SK-N-DZ (cell line): ENCODE measurements at regions not wholly inside any gene's neighbourhood (a gene's known extent, or its start where the extent isn't known, plus 50 kb on each side); places are given as distances from the start of the nearest gene placed in this dataset.
"Not testable (repeated sequence)": the region's sequence is repeated elsewhere in the genome, so short reads cannot be mapped to it uniquely, and the experiment has no call there.

ENCODE experiments used
- DNase-seq: peaks from one replicate; pipeline ENCODE4 v3.0.0-alpha.2; 2015; ENCODE audit warnings: low spot score

DNA sequence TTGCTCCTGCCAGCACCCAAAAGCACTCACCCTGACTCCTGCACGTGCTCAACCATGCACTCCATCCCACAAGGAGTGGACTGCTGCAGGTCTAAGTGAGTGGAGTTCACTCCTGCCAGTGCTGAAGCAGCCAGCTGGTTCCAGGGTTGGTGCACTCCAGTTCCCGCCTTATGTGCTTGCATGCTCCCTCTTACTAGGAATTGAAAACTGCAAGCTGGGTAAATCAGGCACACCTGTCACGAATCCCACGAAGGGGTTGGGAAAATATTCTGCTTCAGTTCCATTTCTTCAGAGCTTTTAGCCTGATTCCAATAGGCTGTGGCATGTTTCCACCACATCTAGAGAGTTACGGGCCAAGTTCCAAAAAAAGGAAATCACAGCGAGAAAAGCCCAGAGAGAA, 1365.5 kb upstream of the CHAC2 start:
- no peak for DNase-seq

DNA sequence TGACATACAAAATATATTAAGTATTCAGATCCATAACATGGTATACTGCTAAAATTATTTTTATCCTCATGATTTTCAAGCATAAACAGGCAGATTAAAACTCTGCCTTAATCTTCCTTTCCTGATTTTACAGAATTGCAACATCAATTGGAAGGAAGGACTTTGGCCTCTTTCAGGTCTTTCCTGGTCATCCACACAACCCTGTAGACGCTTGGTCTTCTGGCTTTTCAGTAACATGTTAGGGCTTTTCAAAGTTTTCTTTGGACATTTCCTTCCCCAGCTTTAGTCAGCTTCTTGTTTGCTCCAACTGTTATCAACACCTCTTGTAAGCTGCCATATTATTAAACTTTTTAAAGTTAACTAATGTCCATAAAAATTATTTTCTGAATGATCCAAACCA, 1364.9 kb upstream of the NRXN1 start:
- DNase-seq: no peak

DNA sequence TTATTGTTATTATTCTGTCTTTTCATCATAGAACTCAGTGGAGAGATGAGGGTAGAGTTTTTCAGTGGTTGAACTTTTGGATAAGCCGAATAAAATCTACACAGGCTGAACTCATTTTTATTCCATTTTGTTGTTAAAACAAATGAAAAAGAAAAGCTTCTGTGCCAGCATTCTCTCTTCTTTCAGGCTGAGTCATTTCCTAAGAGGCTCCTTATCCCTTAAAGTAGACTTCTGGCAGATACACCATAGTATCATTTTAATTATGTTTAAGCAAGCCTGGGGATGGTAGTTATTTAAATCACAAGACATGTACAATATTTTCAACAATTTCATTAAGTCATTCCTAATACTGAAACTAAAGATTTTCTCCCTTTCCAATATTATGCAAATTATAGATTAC, 1364.0 kb upstream of the NRXN1 start:
- DNase-seq: no peak

DNA sequence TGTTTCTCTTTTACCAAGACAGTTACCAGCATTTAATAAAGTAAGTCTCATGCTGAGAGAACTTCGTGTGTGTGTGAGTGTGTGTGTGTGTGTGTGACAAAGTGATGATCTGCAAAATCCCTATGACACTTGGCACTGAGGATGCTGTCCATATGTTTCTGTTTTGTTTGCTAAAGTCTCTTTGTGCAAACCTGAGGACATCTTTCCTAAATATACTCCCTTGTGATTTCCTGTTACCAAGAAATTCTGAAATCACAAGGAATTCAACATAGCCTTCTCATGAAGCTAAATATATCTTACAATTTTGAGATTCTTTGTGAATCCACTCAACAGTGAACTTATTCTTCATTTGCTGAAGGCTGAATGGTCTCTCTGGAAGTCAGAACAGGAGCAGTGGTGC, 1359.7 kb upstream of the NRXN1 start:
- DNase-seq: no peak

DNA sequence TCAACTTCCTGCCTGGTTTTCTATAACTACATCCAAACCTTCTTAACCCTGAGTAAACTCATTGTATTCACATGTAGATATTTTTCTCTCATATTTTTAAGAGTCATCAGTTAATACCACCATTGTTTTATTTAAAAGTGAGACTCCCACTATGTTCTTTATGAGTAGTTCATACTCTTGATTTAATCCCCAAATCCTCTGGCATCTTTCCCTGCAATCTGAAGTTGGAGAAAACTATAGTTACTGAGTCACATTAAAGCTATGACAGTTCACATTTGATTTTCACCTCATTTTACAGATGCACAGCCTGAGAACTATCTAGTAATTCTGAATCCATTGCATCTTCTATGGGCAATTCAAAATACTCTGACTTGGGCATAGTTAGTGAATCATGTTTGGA, 1358.7 kb upstream of the NRXN1 start:
- no peak for DNase-seq

DNA sequence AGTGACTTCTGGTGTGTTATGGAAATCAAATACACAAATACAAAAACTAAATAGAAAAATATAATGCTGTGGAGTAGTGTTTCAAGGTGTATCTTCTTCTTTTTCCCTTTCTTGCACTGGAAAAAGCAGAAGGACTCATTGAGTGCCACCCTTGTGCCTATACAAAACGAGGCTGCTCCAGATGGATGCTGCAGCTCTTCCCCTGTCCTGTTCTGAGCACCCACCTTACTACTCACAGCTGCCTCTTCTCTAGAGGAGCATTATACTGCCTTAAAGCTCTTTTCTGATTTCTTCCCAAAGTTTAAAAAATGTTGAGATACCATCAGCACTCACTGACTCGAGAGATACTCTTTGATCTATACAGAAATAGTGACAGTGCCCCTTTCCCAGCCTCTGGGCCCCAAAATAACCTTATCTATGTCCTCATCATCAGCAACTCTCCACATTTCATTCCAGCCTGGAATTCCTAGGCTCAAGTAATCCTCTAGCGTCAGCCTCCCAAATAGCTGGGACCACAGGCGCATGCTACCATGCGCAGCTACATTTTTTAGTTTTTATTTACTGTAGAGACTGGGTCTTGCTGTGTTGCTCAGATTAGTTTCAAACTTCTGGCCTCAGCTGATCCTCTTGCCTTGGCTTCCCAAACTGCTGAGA, 1356.1 kb upstream of the NRXN1 start:
- no peak for DNase-seq

DNA sequence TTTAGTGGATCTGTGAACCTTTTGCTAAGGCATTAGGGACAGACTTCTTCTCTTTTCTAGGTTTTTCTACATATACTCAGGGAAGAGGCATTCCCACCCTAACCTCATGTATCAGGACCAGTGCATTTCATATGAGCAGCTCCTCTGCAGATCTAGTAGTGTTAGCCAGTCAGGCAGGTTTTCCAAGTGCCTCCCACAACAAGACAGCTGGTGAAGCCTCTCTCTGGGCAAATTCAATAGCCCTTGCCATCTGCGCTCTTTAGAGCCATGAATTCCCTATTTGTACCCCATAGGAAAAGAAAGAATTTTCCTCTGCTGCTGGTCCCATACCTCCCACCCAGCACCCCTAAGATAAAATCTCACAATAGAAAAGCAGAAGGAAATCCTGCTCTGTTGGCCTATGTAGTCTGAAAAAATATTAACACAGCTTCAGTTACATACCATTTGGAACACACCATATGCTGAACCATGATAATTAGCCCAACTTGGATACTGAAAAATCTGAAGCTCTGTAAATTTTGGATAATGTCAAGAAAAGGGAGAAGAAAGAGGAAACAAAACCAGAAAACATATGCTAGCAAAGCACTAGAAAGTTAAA, 1354.6 kb upstream of the NRXN1 start:
- DNase-seq: no peak

DNA sequence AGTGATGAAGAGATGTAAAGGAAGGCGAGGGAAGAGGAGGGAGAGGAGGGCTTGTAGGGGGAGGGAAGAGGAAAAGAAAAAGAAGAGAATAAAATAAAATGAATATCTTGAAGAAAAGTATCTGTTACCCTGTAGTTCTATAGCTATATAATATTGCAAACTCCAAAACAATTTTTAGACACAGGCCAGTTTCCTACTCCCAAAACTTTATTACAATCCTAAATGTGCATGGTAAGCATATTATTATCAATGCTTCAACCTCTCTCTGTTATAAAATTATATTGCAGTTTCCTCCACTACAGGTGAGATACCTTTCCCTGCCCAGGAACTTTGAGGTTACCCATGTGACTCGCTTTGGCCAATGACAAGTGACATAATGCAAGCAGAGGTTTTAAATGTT, 1351.6 kb upstream of the NRXN1 start:
- DNase-seq: no peak

DNA sequence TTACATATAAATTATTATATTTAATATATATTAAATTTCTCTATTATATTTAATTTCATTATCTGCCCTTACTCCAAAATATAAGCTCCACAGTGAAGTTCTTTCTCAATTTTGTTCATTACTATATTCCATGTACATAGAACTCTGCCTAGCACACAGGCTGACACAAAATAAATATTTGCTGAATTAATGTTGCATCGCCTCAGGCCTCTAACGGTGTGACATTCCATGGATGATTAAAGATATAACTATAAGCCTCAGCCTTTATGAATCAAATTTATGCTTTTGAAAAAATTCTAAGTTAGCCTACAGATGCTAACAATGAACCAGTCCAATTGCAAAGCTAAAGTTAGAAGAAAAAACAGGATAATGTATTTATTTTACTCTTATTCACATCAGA, 1337.2 kb upstream of the NRXN1 start:
- DNase-seq: no peak

DNA sequence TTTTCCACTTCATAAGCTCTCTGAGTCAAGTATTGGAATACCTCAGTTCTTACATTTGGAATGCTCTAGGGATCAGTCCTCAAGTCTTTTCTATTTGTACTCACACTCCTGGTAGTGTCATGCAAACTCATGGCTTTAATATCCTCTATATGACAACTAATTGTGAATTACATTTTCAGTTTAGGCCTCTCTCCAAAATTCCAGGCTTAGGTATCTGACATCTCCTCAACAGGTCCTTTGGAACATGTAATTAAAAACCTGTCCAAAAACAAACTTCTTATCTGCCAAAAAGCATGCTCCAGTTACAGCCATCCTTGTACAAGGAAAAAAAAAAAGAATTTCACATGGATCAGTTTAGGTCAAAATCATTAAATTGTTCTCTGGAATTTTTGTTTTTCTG, 1336.2 kb upstream of the NRXN1 start:
- no peak for DNase-seq

DNA sequence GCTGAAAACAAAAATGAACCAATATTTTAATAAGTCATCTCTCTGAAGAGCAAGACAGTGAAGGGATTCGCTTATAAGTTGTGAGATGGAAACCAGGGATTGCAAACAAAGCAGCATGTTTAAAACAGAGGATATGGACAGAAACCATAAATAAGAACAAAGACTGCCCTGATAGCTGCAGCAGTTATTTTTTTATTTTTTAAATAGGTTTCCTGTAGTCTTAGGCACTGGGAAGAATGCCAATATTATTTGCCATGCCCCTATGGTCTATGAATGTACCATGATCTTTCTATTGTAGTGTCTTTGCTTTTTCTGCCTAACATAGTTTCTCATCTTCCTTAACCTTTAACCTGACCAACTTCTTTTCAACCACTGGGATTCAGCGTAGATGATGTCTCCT, 1334.0 kb upstream of the NRXN1 start:
- no peak for DNase-seq

DNA sequence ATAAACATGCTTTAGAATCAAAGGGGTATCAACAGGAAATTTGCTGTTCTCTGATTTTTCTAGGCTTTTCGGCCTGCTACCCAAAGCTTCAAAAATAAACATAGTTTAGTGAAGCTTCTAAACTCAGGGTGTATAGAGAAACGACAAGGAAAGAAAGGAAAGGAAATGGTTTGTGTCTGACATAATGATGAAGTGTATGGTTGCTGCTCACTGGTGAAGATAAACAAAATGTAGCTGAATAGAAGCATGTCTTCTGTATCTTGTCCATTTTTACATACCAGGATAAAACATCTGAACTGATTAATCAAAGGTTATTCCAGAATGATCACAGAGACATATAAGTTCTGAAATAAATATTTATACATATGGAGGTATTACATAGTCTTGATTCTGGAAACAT, 1324.6 kb upstream of the NRXN1 start:
- DNase-seq: no peak

DNA sequence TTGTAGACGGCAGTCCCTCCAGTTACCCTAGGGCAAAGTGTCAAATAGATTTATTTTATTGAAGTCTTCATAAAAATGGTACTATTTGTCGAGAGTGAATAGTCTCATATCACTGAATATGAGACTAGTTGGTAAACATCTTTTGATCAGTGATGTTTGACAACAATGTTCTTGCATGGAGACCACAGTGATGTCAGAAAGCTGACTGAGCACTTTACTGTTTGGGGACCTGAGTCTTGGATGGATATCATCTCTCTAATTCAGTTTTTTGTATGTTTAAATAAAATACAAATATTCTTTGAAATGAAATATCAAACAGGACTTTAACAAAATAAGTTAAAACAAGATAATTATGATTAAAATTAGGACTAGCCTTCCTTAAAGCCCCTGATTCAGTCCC, 1315.4 kb upstream of the NRXN1 start:
- no peak for DNase-seq

DNA sequence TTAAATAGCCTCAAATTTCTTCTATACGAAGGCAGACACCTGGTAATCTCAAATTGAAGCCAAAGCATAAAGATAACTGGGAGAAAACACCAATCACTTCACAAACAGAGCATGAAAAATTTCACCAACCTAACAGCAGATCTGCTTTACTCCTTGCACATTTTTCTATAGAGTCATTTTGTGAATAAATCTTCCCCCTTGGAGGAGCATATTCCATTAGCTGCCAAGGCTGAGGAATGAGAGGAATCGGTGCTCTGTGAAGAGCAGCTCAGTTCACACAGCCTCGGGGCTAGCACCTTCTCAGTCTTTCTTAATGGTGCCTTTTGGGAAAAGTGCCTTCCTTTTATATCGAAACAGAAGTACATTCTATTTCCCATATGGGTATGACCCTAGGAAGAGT, 1313.7 kb upstream of the NRXN1 start:
- no peak for DNase-seq

DNA sequence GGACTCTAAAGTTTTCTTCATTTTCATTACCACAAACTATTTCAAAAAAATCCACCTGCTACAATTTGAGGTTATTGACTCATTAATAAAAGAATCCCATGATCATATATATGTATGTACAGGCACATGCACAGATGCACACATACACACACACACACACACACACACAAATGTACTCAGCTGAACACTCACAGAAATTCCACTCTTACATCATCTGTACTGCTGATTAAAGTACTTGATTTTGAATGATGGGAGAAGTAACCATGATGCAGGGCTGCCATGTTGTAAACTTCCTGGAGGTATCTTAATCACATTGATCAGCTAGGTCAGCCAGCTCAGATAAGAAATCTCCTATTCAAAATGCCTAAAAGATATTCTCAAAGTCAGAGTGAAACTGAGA, 1313.2 kb upstream of the NRXN1 start:
- DNase-seq: no peak

DNA sequence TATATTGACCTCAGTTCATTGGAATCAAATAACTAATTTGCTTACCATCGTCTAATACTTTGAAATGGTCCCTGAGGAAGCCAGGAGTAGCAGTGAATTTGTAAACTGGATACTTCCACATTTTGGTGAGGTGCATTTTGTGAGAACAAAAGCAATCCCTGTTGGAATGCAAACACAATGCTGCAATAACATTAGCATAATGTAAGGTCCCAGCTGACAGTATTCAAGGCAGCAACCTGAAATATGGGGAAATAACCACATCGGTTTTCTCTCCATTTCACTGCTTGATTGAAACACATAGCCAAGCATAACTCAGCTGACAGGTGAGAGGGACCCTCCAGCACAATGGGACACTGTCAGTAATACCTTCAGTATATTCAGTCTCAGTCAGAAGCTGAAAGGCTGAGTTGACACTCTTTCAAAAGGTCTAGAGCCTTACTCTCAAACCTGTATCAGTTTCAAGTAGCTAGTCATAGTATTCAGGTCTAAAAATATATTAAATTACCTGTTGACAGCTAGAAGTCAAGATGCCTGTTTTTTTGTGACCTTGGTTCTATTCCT, 1311.9 kb upstream of the NRXN1 start:
- DNase-seq: no peak

DNA sequence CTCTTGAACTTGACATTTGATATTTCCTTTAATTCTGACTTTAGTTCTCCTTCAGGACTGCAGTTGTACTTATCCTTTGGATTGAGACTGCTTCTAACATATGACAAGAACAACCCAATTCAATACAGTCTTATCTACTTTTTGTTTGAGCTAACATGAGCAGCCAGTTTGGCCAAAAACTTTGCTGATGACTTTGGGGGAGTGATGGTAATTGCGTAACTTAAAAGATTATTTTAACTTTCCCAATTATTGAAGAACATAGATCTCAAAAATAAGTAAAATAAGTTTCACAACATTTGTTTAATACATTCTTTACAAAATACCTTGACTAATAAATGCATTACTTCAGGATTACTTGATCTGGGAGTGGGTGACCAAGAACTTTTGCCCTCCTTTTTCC, 1311.1 kb upstream of the NRXN1 start:
- no peak for DNase-seq

DNA sequence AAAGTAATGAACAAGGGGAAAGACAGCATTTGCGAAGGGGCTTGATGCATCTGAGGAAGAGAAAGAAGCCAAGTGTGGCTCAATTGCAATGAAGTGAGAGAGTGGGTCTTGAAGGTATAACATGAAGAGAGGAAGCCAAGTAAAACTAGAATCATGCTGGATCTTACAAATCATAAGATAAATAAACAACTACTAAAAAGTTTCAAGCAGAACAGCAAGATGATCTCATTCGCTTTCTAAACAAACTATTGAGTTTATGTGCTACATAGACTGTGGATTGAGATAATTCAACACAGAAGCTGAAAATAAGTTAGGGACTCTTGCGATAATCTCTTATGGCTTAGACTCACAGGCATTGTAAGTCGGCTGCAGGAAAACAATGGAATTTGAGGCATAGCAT, 1310.5 kb upstream of the NRXN1 start:
- DNase-seq: no peak

DNA sequence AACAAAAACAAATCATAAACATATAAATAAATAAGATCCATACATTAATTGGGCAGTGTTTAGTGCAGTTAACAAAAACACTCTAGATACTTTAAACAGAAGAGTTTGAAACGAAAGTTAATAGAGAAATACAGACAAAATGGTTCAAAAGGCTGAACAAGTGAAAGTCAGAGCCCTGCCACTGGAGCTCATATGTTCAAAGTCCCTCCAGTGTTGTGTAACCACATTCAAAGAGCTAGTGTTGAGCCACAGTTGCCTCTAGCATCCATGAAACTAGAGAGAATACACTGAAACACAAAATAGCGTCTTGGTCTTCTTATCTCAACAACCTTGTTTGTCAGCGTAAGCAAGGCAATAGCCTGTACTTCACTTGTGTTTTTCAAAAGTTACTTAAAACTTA, 1309.8 kb upstream of the NRXN1 start:
- no peak for DNase-seq

DNA sequence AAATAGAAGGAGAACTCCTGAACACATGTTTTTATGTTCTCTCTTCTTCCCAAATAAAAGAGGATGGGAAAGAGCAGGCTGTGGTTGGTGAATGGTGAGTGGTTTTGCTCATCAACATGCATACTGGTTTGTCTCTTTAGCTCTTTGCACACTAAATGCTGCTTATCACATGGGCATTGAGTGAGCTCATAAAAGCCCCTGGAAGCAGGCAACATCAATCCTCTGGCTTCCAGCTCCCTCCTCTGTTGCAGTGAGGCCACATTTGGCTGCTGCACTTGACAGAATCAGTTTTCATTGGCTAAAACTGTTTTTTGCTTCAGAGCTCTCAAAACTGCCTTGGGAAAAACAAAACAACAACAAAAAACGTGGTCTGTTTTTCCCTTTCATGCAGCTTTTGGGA, 1308.2 kb upstream of the NRXN1 start:
- DNase-seq: no peak

DNA sequence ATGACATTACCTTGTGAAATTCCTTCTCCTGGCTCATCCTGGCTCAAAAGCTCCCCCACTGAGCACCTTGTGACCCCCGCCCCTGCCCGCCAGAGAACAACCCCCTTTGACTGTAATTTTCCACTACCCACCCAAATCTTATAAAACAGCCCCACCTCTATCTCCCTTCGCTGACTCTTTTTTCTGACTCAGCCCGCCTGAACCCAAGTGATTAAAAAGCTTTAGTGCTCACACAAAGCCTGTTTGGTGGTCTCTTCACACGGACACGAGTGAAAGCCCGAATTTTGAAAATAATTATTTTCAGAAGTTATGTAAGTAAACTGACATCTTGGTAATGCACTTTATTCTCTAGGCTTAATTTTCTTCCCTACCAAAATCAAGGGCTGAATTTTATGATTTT, 1305.9 kb upstream of the NRXN1 start:
- DNase-seq: not testable (repeated sequence)

DNA sequence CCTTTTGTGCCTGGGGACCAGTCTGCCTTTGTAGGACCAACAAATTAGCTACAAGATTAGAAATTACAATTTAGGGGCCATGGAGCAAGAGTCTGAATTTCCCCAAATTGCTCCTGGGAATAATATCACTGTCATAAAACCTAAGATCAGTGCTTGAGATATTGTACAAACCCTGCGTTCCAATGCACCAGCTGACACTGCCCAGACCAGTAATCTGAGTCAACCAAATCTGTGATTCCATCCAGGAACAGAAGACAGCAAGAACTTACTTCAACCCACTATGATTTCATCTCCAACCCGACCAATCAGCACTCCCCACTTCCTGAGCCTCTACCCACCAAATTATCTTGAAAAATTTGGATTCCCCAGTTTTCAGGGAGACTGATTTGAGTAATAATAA, 1305.0 kb upstream of the NRXN1 start:
- DNase-seq: peak; percentile 17

DNA sequence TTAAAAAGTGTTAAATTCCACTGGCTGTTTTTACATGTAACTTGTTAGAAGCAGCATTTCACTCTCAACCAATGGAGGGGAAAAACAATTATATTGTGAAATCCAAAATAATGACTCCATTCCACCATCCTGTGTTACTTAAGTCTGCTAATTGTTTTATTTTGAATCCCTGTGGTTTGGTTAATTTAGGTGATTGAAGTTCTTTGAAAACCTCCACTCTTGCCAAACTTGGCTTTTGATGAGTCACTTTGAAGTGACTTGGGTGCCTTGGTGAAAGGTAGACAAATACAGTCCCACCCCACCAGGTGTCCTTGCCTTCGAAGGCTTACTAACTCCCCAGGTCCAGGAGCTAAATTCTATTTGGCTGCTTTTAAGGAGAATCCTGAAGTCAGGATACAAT, 1303.8 kb upstream of the NRXN1 start:
- DNase-seq: no peak

DNA sequence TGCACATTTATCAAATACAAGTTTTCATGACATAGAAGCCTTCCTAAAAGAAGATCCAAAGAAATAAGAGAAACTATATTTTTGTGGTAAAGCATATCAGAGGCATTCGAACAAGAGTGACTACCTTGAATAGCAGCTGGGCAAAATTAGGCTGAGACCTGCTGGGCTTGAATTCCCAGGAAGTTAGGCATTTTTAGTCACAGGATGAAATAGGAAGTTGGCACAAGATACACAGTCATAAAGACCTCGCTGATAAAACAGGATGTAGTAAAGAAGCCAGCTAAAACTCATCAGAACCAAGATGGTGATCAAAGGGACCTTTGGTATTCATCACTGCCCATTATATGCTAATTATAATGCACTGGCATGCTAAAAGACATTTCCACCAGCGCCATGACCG, 1302.3 kb upstream of the NRXN1 start:
- no peak for DNase-seq
